Muscle layer of colon (tissue), 2 donors: ENCODE measurements at regions not wholly inside any gene's neighbourhood (a gene's known extent, or its start where the extent isn't known, plus 50 kb on each side); places are given as distances from the start of the nearest gene placed in this dataset.

Experiments
- H3K27ac ChIP-seq: one replicate; pipeline ENCODE4 v1.7.0; 2013; ENCODE audit warnings: low read depth, mild to moderate bottlenecking, low read length, moderate library complexity
- H3K27me3 ChIP-seq, 2 donors: one replicate each; pipeline ENCODE4 v1.7.0; 2013; ENCODE audit warnings: low read length in 2 of 2, mild to moderate bottlenecking in 2 of 2; ENCODE audit not compliant: insufficient read depth in 2 of 2, control insufficient read depth in 1 of 2
- H3K36me3 ChIP-seq: one replicate; pipeline ENCODE4 v1.7.0; 2013; ENCODE audit warnings: mild to moderate bottlenecking, low read length; ENCODE audit not compliant: insufficient read depth
- H3K4me1 ChIP-seq: one replicate; pipeline ENCODE4 v1.7.0; 2013; ENCODE audit warnings: mild to moderate bottlenecking, low read length; ENCODE audit not compliant: insufficient read depth
- H3K4me3 ChIP-seq, 2 donors: one replicate each; pipeline ENCODE4 v1.7.0; 2013; ENCODE audit warnings: low read length in 2 of 2, low read depth in 1 of 2, mild to moderate bottlenecking in 1 of 2, moderate library complexity in 1 of 2
- H3K9ac ChIP-seq: one replicate; pipeline ENCODE4 v1.7.0; 2013; ENCODE audit warnings: low read length
- H3K9me3 ChIP-seq: one replicate; pipeline ENCODE4 v1.7.0; 2013; ENCODE audit warnings: mild to moderate bottlenecking, low read length
- donor health status: abdominal sarcoma.
- donor health status: Adenocarcinoma of cecum.

DNA sequence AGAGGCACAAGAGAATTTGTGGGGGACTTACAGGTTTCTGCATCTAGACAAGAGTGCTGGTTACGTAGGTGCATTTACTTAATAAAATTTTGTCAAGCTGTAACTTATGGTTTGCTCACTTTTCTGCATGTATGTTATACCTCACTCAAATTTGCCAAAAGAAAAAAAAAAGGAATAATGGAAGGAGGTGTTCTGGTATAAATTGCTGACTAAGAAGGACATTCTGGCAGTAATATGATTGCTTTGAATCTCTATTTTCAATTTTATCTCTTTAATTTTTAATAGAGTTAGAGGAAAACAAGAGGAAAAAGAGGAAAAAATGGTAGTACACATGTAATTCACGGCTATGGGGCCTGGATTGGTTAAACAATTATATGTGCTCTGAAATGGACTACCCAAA, 119.5 kb downstream of the DUSP10 start:
- Histone ChIP-seq H3K27ac (no peak overlapping the region), H3K4me3 (no peak overlapping the region), H3K9me3 (no peaks in the 10 kb centered on the region), H3K36me3 (no peaks in the 10 kb centered on the region), H3K9ac (no peak overlapping the region), H3K4me1 (peaks cover 5% of the 10 kb centered on the region), H3K27me3 (no peaks in the 10 kb centered on the region)

GRCh38 chr1:221625026-221625425, 116.9 kb downstream of the DUSP10 start:
- peaks cover 5% of the 10 kb centered on the region for H3K4me1 ChIP-seq
- no peak overlapping the region for H3K27ac ChIP-seq

DNA sequence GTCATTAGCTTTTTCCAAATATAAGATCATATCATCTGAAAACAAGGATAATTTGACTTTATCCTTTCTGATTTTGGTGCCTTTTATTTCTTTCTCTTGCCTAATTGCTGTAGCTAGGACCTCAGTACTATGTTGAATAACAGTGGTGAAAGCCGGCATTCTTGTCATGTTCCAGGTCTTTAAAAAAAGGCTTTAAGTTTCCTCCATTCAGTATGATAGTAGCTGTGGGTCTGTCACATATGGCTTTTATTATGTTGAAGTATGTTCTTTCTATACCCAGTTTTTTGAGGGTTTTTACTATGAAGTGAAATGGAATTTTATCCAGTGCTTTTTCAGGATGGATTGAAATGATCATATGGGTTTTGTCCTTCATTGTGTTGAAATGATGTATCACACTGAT, 115.8 kb downstream of the DUSP10 start:
- no peak overlapping the region for H3K27ac ChIP-seq
- H3K27me3 ChIP-seq = no peaks in the 10 kb centered on the region
- no peak overlapping the region for H3K4me3 ChIP-seq
- H3K36me3 ChIP-seq = no peaks in the 10 kb centered on the region
- peaks cover under 1% of the 10 kb centered on the region for H3K4me1 ChIP-seq
- no peak overlapping the region for H3K9ac ChIP-seq
- no peaks in the 10 kb centered on the region for H3K9me3 ChIP-seq

More at GRCh38 chr1:221625026-221625425, 116.9 kb downstream of the DUSP10 start:
- Histone ChIP-seq H3K9ac (no peak overlapping the region), H3K9me3 (no peaks in the 10 kb centered on the region), H3K4me3 (no peak overlapping the region), H3K27me3 (no peaks in the 10 kb centered on the region), H3K36me3 (no peaks in the 10 kb centered on the region)

DNA sequence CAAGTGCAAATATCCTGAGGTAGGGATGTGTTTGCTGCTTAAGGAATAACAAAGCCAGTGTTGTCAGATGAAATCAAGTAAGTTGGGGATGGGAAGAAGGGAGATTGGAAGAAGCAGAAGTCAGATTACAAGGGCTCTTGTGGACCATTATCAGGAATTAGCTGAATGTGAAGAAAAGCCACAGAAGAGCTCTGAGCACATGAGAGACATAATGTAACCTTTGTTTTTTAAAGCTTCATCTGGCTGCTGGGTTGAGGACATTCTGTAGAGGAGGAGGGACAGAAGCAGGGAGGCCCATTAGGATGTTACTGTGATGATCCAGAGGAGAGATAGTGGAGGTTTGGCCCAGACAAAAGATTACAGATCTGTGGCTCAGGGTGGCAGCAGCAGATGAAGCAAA, 111.7 kb downstream of the DUSP10 start:
- no peak overlapping the region for H3K4me3 ChIP-seq
- no peak overlapping the region for H3K9ac ChIP-seq
- no peaks in the 10 kb centered on the region for H3K27me3 ChIP-seq
- no peaks in the 10 kb centered on the region for H3K4me1 ChIP-seq
- no peaks in the 10 kb centered on the region for H3K36me3 ChIP-seq
- H3K9me3 ChIP-seq = no peaks in the 10 kb centered on the region
- H3K27ac ChIP-seq = no peak overlapping the region

DNA sequence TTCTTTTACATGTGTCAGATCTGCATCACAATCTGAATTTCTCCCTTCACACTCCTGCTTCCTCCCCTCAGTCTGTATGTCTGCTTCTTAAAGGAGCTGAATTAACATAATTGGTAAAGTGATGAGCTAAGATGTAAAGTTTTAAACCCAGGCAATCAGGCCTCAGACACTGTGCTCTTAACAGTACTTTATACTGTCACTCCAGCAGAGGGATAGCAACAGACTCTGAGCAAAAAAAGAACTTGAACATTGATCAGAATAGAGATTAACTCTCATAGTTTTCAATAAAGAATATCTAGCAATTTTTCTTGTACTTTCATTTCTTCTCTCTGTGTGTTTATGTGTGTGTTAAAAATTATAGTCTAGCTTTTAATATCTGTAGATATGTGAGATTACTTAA, 110.3 kb downstream of the DUSP10 start:
- H3K9me3 ChIP-seq = no peaks in the 10 kb centered on the region
- H3K36me3 ChIP-seq = no peaks in the 10 kb centered on the region
- H3K27me3 ChIP-seq = no peaks in the 10 kb centered on the region
- no peaks in the 10 kb centered on the region for H3K4me1 ChIP-seq
- H3K27ac ChIP-seq = no peak overlapping the region
- H3K9ac ChIP-seq = no peak overlapping the region
- no peak overlapping the region for H3K4me3 ChIP-seq

- Histone ChIP-seq H3K4me3 (no peak overlapping the region), H3K27ac (no peak overlapping the region), H3K9ac (no peak overlapping the region), H3K27me3 (no peaks in the 10 kb centered on the region), H3K9me3 (no peaks in the 10 kb centered on the region), H3K36me3 (no peaks in the 10 kb centered on the region), H3K4me1 (no peaks in the 10 kb centered on the region)
These were observed 109.8 kb downstream of the DUSP10 start for GRCh38 chr1:221632072-221632471.

DNA sequence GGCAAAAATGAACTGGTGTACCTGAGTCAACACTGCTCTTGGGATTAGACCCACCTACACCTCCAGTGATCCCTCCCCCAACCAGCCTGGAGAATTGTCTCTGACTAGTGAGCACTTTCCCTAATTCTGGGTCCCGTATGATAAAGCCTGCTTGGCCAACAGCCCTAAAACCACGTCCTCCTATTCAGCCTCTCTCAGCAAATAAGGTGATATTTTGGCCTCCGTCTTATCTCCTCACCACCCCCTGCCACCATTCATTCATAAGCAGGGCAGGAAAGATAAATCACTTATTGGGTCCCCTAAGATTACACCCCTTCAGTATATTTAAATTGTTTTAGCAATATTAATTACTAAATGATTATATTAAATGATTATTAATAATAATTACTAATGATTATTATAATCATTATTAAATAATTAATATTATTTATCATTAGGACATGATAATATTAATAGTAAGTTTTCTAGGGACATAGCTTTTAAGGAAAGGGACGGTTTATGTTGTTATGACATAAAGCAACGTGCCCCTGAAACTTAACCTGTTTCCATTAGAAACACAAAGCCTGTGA, 108.0 kb downstream of the DUSP10 start:
- H3K4me3 ChIP-seq = no peak overlapping the region
- H3K9ac ChIP-seq = no peak overlapping the region
- H3K4me1 ChIP-seq = peaks cover 5% of the 10 kb centered on the region
- H3K27me3 ChIP-seq = no peaks in the 10 kb centered on the region
- no peaks in the 10 kb centered on the region for H3K9me3 ChIP-seq
- no peaks in the 10 kb centered on the region for H3K36me3 ChIP-seq
- H3K27ac ChIP-seq = no peak overlapping the region

- no peaks in the 10 kb centered on the region for H3K9me3 ChIP-seq
These were observed 107.3 kb downstream of the DUSP10 start for GRCh38 chr1:221634606-221635005.

GRCh38 chr1:221635305-221635704, 106.6 kb downstream of the DUSP10 start:
- peaks cover 5% of the 10 kb centered on the region for H3K4me1 ChIP-seq
- H3K9me3 ChIP-seq = no peaks in the 10 kb centered on the region
- H3K4me3 ChIP-seq = no peak overlapping the region
- no peak overlapping the region for H3K27ac ChIP-seq
- H3K36me3 ChIP-seq = no peaks in the 10 kb centered on the region
- H3K27me3 ChIP-seq = no peaks in the 10 kb centered on the region
- H3K9ac ChIP-seq = no peak overlapping the region

More at GRCh38 chr1:221634606-221635005, 107.3 kb downstream of the DUSP10 start:
- Histone ChIP-seq H3K36me3 (no peaks in the 10 kb centered on the region), H3K27me3 (no peaks in the 10 kb centered on the region), H3K9ac (no peak overlapping the region), H3K27ac (no peak overlapping the region), H3K4me3 (no peak overlapping the region), H3K4me1 (peaks cover 5% of the 10 kb centered on the region)

DNA sequence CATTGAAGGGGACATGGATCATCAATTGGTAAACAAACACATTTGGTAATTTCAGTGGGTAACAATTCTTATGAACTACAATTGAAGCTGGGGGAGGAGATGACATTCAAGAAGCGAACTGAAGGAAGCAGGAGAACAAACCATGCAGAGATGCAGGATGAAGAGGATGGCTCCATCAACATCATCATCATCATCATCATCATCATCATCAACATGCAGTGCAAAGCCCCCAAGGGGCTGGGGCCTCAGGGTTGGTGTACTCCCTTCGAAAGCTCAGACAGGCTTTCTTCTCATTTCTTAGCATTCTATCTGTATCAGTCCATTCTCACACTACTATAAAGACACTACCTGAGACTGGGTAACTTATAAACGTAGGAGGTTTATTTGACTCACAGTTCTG, 105.8 kb downstream of the DUSP10 start:
- Histone ChIP-seq H3K9me3 (no peaks in the 10 kb centered on the region), H3K27me3 (no peaks in the 10 kb centered on the region), H3K9ac (no peak overlapping the region), H3K4me1 (peaks cover 5% of the 10 kb centered on the region), H3K36me3 (no peaks in the 10 kb centered on the region), H3K27ac (no peak overlapping the region), H3K4me3 (no peak overlapping the region)

DNA sequence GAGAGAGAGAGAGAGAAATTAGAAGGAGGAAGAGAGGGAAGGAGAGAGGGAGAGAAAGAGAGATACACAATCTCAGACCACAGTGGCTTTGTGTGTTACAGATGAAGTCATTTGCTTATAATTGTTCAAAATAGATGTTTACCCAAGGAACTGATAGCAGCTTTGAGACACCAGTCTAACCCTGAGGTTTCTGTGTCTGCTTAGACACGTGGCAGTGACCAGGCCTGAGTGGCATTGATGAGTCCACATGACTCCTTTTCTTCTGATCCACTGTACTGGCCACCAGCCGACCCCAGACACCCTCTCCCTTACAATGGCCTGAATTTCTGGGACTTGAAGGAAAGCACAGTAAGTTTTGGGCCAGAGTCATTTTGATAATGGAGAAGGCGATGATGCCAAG, 104.9 kb downstream of the DUSP10 start:
- Histone ChIP-seq H3K4me1 (peaks cover 5% of the 10 kb centered on the region), H3K9ac (no peak overlapping the region), H3K27ac (no peak overlapping the region), H3K27me3 (no peaks in the 10 kb centered on the region), H3K4me3 (no peak overlapping the region), H3K9me3 (no peaks in the 10 kb centered on the region), H3K36me3 (no peaks in the 10 kb centered on the region)

- Histone ChIP-seq H3K9ac (no peak overlapping the region), H3K27me3 (no peaks in the 10 kb centered on the region), H3K36me3 (no peaks in the 10 kb centered on the region), H3K4me3 (no peak overlapping the region), H3K27ac (no peak overlapping the region), H3K4me1 (peaks cover 5% of the 10 kb centered on the region), H3K9me3 (no peaks in the 10 kb centered on the region)
These were observed 104.2 kb downstream of the DUSP10 start for GRCh38 chr1:221637641-221638041.
